Activated B cell treated with CpG ODN at 0.5 μM for 24 hours (primary cell): ENCODE measurements at regions not wholly inside any gene's neighbourhood (a gene's known extent, or its start where the extent isn't known, plus 50 kb on each side); places are given as distances from the start of the nearest gene placed in this dataset.

ENCODE experiments used
- ATAC-seq: fragments of 200-7000 bp; cut with Tn5 transposase; one replicate; pipeline ENCODE4 v1.10.0; 2021; ENCODE audit warnings: low read depth, mild to moderate bottlenecking, moderate library complexity
- CTCF ChIA-PET: fragments of 350-600 bp; sonication (Branson Sonifier 250); formaldehyde crosslinking; loops from one replicate; lab custom pipeline; 2021; ENCODE audit warnings: antibody characterized with exemption; lab: Charles Lee
- POLR2A ChIA-PET: fragments of 350-600 bp; sonication (Branson Sonifier 250); formaldehyde crosslinking; loops from one replicate; lab custom pipeline; 2021; ENCODE audit warnings: antibody characterized with exemption; lab: Charles Lee
- DNase-seq: peaks from one replicate; pipeline ENCODE4 v3.0.0; 2022
- H3K27ac Mint-ChIP-seq: one replicate; pipeline ENCODE4 v1.8.0; 2020; ENCODE audit warnings: mixed read lengths
- H3K27me3 Mint-ChIP-seq: one replicate; pipeline ENCODE4 v1.8.0; 2021; ENCODE audit warnings: mixed read lengths
- H3K36me3 Mint-ChIP-seq: one replicate; pipeline ENCODE4 v1.8.0; 2021; ENCODE audit warnings: low read depth, mixed read lengths
- H3K4me1 Mint-ChIP-seq: one replicate; pipeline ENCODE4 v1.8.0; 2021; ENCODE audit warnings: mixed read lengths
- H3K4me3 Mint-ChIP-seq: one replicate; pipeline ENCODE4 v1.8.0; 2020; ENCODE audit warnings: mild to moderate bottlenecking, mixed read lengths
- H3K9me3 Mint-ChIP-seq: one replicate; pipeline ENCODE4 v1.8.0; 2020; ENCODE audit warnings: mixed read lengths
- intact Hi-C: fragments of 100-400 bp; cut with micrococcal nuclease; formaldehyde crosslinking; loops from one replicate; pipeline ENCODE4 v1.15.1; 2024
- TF ChIP-seq, protein P1 (sequence below): fragments of 200-600 bp; IDR thresholded peaks from one replicate; pipeline ENCODE4 v1.8.0; 2022; ENCODE audit warnings: antibody characterized with exemption, mild to moderate bottlenecking

DNA sequence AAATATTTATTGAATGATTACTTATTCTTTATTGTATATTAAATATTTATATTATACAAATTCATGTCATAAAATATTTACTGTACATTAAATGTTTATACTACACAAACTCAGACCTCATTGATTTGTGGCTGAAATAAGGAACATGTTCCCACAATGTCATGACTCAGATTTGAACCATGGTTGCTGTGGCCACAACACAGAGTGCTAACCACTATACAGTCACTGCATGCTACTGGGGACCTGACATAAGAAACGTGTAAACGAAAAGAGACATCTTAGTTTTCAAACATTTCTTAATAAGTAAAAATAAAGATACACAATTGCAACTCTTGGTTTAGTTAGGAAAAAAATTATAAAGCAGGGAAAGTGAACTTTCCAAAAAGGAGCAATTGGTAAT, 99.1 kb upstream of the AGTR1 start:
- H3K36me3 Mint-ChIP-seq: no peaks in the 10 kb centered on the region
- no peak overlapping the region for H3K27ac Mint-ChIP-seq
- no peak for DNase-seq
- TF ChIP-seq, protein P1, sequence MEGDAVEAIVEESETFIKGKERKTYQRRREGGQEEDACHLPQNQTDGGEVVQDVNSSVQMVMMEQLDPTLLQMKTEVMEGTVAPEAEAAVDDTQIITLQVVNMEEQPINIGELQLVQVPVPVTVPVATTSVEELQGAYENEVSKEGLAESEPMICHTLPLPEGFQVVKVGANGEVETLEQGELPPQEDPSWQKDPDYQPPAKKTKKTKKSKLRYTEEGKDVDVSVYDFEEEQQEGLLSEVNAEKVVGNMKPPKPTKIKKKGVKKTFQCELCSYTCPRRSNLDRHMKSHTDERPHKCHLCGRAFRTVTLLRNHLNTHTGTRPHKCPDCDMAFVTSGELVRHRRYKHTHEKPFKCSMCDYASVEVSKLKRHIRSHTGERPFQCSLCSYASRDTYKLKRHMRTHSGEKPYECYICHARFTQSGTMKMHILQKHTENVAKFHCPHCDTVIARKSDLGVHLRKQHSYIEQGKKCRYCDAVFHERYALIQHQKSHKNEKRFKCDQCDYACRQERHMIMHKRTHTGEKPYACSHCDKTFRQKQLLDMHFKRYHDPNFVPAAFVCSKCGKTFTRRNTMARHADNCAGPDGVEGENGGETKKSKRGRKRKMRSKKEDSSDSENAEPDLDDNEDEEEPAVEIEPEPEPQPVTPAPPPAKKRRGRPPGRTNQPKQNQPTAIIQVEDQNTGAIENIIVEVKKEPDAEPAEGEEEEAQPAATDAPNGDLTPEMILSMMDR: no peak
- H3K4me3 Mint-ChIP-seq: no peak overlapping the region
- POLR2A ChIA-PET: no interaction called here
- intact Hi-C loops: no loop called here
- no peaks in the 10 kb centered on the region for H3K27me3 Mint-ChIP-seq
- no peaks in the 10 kb centered on the region for H3K9me3 Mint-ChIP-seq
- CTCF ChIA-PET: no interaction called here
- no peaks in the 10 kb centered on the region for H3K4me1 Mint-ChIP-seq
- ATAC-seq: no peak

DNA sequence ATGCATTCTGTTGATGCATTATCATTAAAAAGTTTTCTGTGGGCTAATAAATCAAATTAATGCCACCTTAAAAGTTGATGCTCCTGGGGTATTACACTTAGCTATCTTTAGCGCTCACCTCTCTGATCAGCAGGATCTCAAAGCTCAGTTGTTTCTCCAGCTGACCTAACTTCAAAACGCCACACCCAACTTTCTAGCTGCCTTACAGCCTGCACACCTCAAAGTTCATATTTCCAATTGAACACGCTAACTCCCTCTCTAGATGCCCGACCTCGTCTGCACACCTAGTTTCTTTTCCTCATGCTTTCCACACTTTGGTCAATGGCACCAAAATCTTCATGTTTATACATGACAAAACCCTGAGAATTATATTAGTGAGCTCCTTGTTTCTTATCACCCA, 98.2 kb upstream of the AGTR1 start:
- ChIA-PET CTCF (no interaction called here), POLR2A (no interaction called here)
- H3K36me3 Mint-ChIP-seq: no peaks in the 10 kb centered on the region
- no peak for ATAC-seq
- H3K4me3 Mint-ChIP-seq: no peak overlapping the region
- TF ChIP-seq, protein P1: no peak
- intact Hi-C loops: no loop called here
- H3K27ac Mint-ChIP-seq: no peak overlapping the region
- no peaks in the 10 kb centered on the region for H3K4me1 Mint-ChIP-seq
- H3K27me3 Mint-ChIP-seq: no peaks in the 10 kb centered on the region
- DNase-seq: no peak
- H3K9me3 Mint-ChIP-seq: no peaks in the 10 kb centered on the region

DNA sequence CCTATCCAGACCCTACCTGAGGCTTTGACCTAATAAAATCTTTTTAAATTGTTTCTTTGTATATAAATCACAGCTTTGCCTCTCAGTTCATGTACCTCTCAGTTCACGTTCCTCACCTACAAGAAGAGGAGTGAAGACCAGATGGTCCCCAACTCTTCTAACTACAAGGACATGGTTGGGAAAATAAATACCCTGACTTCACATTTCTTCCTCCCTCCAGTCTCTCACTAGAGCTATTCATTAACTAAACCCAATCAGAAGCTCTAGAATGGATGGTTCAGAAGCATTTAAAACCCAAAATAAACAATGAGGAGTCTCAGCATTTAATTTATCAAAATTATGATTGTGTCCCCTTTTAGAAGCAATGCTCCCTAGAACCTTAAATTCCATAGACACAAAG, 97.3 kb upstream of the AGTR1 start:
- ATAC-seq (no peak), DNase-seq (no peak)
- Mint-ChIP-seq H3K4me3 (no peak overlapping the region), H3K27ac (no peak overlapping the region), H3K4me1 (no peaks in the 10 kb centered on the region), H3K9me3 (no peaks in the 10 kb centered on the region), H3K27me3 (no peaks in the 10 kb centered on the region), H3K36me3 (no peaks in the 10 kb centered on the region)
- CTCF ChIA-PET: no interaction called here
- POLR2A ChIA-PET: no interaction called here
- intact Hi-C loops: no loop called here
- TF ChIP-seq, protein P1: no peak

DNA sequence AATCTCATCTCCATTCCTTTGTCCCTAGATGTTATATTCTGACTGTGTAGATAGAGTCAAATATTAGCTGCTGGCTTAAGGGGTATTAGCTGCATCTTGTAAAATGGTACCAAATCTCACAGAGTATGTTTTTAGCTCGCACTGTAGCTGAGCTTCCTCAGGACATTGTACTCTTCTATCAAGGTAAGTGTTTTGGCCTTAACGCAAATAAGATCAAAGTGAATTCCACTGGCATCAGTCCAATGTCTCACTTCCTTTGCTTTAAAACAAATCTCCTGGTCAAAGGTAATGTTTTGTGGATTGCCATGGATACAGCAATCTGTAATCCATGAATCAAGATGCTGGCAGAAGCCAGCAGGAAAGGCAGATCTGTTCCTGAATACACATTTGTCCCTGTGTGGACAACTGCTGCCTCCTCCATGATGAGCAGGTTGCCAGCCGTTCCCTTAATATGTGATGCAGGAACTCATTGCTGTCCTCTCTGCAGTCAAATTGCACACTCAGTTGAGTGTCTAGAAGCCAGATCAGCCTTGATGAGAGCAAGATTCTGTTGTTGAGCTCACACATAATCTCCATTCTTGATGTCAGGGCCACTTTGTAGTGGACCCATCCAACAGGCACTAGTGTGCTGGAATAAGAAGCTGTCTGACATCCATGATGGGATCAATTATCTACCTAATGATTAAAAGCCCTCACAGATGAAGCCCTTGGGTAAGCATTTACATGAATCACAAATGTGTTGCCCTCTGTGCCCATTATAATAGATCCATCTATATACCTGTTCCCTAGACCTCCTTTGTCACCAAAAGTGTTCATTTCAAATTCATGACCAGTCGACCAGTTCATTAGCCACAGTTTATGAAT, 96.6 kb upstream of the AGTR1 start:
- CTCF ChIA-PET: no interaction called here
- intact Hi-C loops: no loop called here
- Mint-ChIP-seq H3K4me3 (no peak overlapping the region), H3K4me1 (no peaks in the 10 kb centered on the region), H3K27ac (no peak overlapping the region), H3K27me3 (no peaks in the 10 kb centered on the region), H3K9me3 (no peaks in the 10 kb centered on the region), H3K36me3 (no peaks in the 10 kb centered on the region)
- DNase-seq: no peak
- POLR2A ChIA-PET: no interaction called here
- TF ChIP-seq, protein P1: no peak
- ATAC-seq: no peak

DNA sequence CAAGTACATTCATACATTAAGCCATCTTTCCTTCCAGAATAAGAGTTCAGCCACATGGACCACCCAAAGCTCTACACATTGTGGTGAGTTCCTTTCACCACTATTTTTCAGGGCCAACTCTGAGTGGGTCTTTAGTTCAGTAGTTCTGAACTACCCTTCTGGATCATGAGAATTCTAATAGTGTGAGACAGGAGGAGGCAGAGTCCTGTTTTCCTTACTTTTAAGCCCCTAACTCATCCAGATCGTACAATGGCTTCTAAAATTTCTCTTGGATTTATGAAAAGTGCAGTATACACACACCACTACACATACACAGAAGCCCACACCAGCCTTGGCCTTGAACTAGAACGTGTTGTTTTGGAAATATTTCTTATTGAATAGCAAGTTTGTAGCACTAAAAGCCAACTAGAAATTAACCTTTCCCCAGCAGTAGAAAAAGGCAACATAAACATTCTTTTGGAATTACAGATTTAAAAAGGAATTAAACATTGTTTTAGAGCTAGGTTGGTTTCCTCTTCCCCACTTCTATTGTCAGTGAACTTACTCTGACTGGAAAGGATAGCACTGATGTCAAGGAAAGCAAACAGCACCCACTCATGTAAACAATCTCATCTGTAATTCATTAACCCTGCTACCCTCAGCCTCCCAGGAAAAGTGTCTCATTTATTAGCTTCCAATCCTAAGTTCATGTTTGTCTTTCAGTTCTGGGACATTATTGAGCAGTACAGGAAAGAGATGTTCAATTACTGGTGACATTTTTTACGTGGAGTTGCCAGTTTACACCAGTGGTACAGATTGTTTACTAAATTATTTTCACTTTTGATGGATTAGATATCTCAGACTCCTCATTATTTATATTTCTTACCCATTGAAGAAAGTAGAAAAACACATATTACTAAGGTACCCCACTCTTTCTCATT, 95.7 kb upstream of the AGTR1 start:
- H3K4me1 Mint-ChIP-seq: no peaks in the 10 kb centered on the region
- no peaks in the 10 kb centered on the region for H3K36me3 Mint-ChIP-seq
- no peak for ATAC-seq
- H3K27me3 Mint-ChIP-seq: no peaks in the 10 kb centered on the region
- H3K9me3 Mint-ChIP-seq: no peaks in the 10 kb centered on the region
- ChIA-PET POLR2A (no interaction called here), CTCF (no interaction called here)
- TF ChIP-seq, protein P1: no peak
- DNase-seq: no peak
- H3K4me3 Mint-ChIP-seq: no peak overlapping the region
- intact Hi-C loops: no loop called here
- no peak overlapping the region for H3K27ac Mint-ChIP-seq
